KMS-11 (cell line): ENCODE measurements at regions not wholly inside any gene's neighbourhood (a gene's known extent, or its start where the extent isn't known, plus 50 kb on each side); places are given as distances from the start of the nearest gene placed in this dataset.
"Not testable (repeated sequence)": the region's sequence is repeated elsewhere in the genome, so short reads cannot be mapped to it uniquely, and the experiment has no call there.

Source experiments
- H2AFZ ChIP-seq: fragments of 200-600 bp; sonication (generic); 2 replicates; pipeline ENCODE4 v1.6.1; 2016; ENCODE audit warnings: antibody characterized with exemption, mixed run types, low read depth
- H3K27ac ChIP-seq: fragments of 200-600 bp; sonication (generic); 2 replicates; pipeline ENCODE4 v1.6.1; 2016; ENCODE audit warnings: mild to moderate bottlenecking, mixed run types
- H3K27me3 ChIP-seq: fragments of 200-600 bp; sonication (generic); 2 replicates; pipeline ENCODE4 v1.6.1; 2017; ENCODE audit warnings: mild to moderate bottlenecking, low read depth, mixed run types, moderate library complexity; ENCODE audit not compliant: insufficient read depth
- H3K36me3 ChIP-seq: fragments of 200-600 bp; sonication (generic); 2 replicates; pipeline ENCODE4 v1.6.1; 2017; ENCODE audit warnings: mild to moderate bottlenecking, mixed run types; ENCODE audit not compliant: insufficient read depth
- H3K4me1 ChIP-seq: fragments of 200-600 bp; sonication (generic); 2 replicates; pipeline ENCODE4 v1.6.1; 2016; ENCODE audit warnings: mild to moderate bottlenecking, low read depth, mixed run types; ENCODE audit not compliant: poor library complexity, severe bottlenecking
- H3K4me2 ChIP-seq: fragments of 200-600 bp; sonication (generic); 2 replicates; pipeline ENCODE4 v1.7.0; 2016; ENCODE audit warnings: mild to moderate bottlenecking, mixed run types
- H3K4me3 ChIP-seq: fragments of 200-600 bp; sonication (generic); IDR thresholded peaks from 2 replicates; pipeline ENCODE4 v1.6.1; 2017; ENCODE audit warnings: low read depth, low read length, mixed read lengths; ENCODE audit not compliant: insufficient read depth
- H3K79me2 ChIP-seq: fragments of 200-600 bp; sonication (generic); 2 replicates; pipeline ENCODE4 v1.6.1; 2016; ENCODE audit warnings: low read depth, mixed run types; ENCODE audit not compliant: insufficient read depth
- H3K9ac ChIP-seq: fragments of 200-600 bp; sonication (generic); 2 replicates; pipeline ENCODE4 v1.6.1; 2016; ENCODE audit warnings: mild to moderate bottlenecking, mixed run types
- H4K20me1 ChIP-seq: fragments of 200-600 bp; sonication (generic); 2 replicates; pipeline ENCODE4 v1.6.1; 2016; ENCODE audit warnings: mild to moderate bottlenecking, mixed run types; ENCODE audit not compliant: insufficient read depth
- TF ChIP-seq, protein P1 (sequence below): fragments of 200-600 bp; sonication (generic); conservative IDR thresholded peaks from 2 replicates; pipeline ENCODE4 v1.6.1; 2017; ENCODE audit warnings: low read depth, mild to moderate bottlenecking, antibody characterized with exemption, low read length, moderate library complexity, mixed read lengths

GRCh38 chr2:186347472-186347871 is 138.6 kb upstream of the ZC3H15 start:
- peaks cover 16% of the 10 kb centered on the region for H3K4me1 ChIP-seq
- no peak overlapping the region for H3K4me3 ChIP-seq
- H4K20me1 ChIP-seq, result no peaks in the 10 kb centered on the region
- H3K36me3 ChIP-seq, result no peaks in the 10 kb centered on the region
- H3K9ac ChIP-seq, result no peak overlapping the region
- no peak overlapping the region for H2AFZ ChIP-seq
- TF ChIP-seq, protein P1, sequence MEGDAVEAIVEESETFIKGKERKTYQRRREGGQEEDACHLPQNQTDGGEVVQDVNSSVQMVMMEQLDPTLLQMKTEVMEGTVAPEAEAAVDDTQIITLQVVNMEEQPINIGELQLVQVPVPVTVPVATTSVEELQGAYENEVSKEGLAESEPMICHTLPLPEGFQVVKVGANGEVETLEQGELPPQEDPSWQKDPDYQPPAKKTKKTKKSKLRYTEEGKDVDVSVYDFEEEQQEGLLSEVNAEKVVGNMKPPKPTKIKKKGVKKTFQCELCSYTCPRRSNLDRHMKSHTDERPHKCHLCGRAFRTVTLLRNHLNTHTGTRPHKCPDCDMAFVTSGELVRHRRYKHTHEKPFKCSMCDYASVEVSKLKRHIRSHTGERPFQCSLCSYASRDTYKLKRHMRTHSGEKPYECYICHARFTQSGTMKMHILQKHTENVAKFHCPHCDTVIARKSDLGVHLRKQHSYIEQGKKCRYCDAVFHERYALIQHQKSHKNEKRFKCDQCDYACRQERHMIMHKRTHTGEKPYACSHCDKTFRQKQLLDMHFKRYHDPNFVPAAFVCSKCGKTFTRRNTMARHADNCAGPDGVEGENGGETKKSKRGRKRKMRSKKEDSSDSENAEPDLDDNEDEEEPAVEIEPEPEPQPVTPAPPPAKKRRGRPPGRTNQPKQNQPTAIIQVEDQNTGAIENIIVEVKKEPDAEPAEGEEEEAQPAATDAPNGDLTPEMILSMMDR, result no peak
- H3K27me3 ChIP-seq, result no peaks in the 10 kb centered on the region
- no peaks in the 10 kb centered on the region for H3K79me2 ChIP-seq
- H3K4me2 ChIP-seq, result no peak overlapping the region
- no peak overlapping the region for H3K27ac ChIP-seq

GRCh38 chr2:186348200-186348599 is 137.9 kb upstream of the ZC3H15 start:
- H3K27ac ChIP-seq, result no peak overlapping the region
- H2AFZ ChIP-seq, result no peak overlapping the region
- no peak overlapping the region for H3K4me2 ChIP-seq
- no peaks in the 10 kb centered on the region for H3K27me3 ChIP-seq
- peaks cover 16% of the 10 kb centered on the region for H3K4me1 ChIP-seq
- H3K4me3 ChIP-seq, result no peak overlapping the region
- H4K20me1 ChIP-seq, result no peaks in the 10 kb centered on the region
- TF ChIP-seq, protein P1, result no peak
- no peaks in the 10 kb centered on the region for H3K36me3 ChIP-seq
- no peaks in the 10 kb centered on the region for H3K79me2 ChIP-seq
- no peak overlapping the region for H3K9ac ChIP-seq

- Histone ChIP-seq H3K4me2 (peak overlapping the region; percentile 10; the same call in 1 of the 2 replicates), H3K36me3 (no peaks in the 10 kb centered on the region), H2AFZ (no peak overlapping the region), H3K27me3 (no peaks in the 10 kb centered on the region), H4K20me1 (no peaks in the 10 kb centered on the region), H3K79me2 (no peaks in the 10 kb centered on the region), H3K27ac (no peak overlapping the region), H3K9ac (no peak overlapping the region), H3K4me3 (no peak overlapping the region), H3K4me1 (peaks cover 16% of the 10 kb centered on the region)
- TF ChIP-seq, protein P1, result no peak
Measured at GRCh38 chr2:186349508-186349907, 136.6 kb upstream of the ZC3H15 start.

DNA sequence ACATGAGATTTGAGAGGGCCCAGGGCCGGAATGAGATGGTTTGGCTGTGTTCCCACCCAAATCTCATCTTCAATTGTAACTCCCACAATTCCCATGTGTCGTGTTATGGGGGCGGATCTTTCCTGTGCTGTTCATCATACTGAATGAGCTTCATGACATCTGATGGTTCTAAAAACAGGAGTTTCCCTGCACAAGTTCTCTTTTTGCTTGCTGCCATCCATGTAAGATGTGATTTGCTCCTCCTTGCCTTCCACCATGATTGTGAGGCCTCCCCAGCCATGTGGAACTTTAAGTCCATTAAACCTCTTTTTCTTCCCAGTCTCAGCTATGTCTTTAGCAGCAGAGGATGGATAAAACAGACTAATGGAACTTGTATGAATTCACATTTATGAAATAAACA is 131.9 kb upstream of the ZC3H15 start:
- H3K36me3 ChIP-seq, H3K79me2 ChIP-seq, H3K4me3 ChIP-seq, H3K27ac ChIP-seq, H3K9ac ChIP-seq, H2AFZ ChIP-seq, H3K27me3 ChIP-seq, H4K20me1 ChIP-seq, H3K4me2 ChIP-seq: not testable (repeated sequence)
- H3K4me1 ChIP-seq, result peaks cover 11% of the 10 kb centered on the region

DNA sequence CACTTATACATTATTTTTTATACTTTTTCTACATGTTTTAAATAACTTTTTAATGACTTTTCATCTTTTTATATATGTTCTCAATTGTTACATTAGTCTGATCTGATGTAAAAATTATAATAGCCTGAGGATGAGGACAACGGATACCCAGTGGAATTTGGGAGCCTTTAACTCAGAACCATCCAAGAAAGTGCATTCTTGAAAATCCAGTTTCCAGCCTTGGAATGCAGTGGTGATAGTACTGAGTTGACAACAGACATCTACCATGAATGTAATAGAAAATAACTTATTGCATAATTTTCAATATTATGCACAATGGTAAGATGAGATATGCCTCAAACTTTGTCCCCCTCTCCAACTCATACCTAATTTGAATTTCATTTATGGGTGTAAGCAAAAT is 120.7 kb upstream of the ZC3H15 start:
- no peaks in the 10 kb centered on the region for H3K4me1 ChIP-seq
- H3K79me2 ChIP-seq, result no peaks in the 10 kb centered on the region
- TF ChIP-seq, protein P1, result no peak
- H3K4me3 ChIP-seq, result no peak overlapping the region
- H3K4me2 ChIP-seq, result no peak overlapping the region
- no peak overlapping the region for H3K9ac ChIP-seq
- H4K20me1 ChIP-seq, result no peaks in the 10 kb centered on the region
- no peaks in the 10 kb centered on the region for H3K27me3 ChIP-seq
- no peak overlapping the region for H2AFZ ChIP-seq
- H3K36me3 ChIP-seq, result no peaks in the 10 kb centered on the region
- no peak overlapping the region for H3K27ac ChIP-seq
